ENCODE measurements at regions not wholly inside any gene's neighbourhood (a gene's known extent, or its start where the extent isn't known, plus 50 kb on each side); places are given as distances from the start of the nearest gene placed in this dataset.
A peak's percentile ranks its signal among the peaks of the same experiment; 100 is the strongest.

DNA sequence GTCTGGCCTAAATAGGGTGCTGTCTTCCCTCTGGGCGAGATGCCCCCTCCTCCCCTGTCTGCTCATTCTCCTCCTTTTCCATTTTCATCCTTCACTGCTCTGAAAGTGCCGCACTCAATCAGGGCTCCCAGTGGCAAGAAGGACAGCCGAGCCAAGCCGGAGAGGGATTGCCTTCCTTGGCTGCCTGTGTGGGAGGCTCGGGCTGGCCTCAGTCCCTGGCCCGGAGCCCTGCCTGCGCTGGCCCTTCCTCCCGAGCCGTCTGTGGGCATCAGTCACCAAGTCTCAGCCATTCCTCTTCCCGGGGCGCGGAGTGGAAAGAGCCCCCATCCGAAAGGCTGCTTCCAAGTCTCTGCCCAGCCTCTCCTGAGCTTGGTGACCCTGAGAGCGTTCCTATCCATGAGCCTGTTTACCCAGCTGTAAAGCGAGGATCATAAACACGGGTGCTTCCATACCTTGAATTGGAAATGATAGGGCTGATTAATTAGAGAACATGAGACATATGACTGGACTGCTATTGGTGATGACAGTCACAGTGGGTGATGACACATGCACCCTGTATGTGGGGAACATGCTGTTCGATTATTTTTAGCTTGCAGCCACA lies 59.1 kb upstream of the TLE3 start:
- peak; percentile 55 to 56 for DNase-seq
- H3K4me1 ChIP-seq: peaks cover 27 to 74% (median 48%) of the 10 kb centered on the region in 4 donors

DNA sequence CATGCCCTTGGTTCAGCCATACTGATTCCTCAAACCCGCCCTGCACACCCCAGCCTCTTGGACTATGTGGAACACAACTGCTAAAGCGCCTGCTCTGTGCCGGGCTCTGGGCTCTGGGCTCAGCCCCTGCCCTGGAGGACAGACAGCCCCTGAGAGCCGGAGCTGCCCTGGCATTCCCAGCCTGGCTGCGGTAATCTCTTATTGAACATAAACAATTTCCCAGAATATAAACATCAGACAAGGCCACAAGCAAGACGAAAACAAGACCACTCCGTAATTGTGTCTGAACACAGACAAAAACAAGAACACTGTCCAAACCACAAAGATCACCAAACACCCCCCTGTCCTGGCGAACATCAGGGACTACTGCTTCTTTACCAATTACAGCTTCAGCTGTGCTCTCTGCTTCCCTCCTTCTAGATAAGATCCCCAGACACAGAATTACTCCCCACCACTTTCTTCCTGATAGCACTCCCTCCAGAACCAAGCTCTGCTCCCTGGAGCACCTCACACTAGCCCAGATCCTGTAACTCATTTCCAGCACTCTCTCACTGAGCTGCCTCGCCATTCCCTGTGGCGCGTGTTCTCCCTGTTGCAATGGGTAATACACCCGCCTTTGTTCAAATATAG lies 57.1 kb upstream of the TLE3 start:
- intact Hi-C loops (cut with DNase I; ENCODE audit: low total_unique reads): no loop called here
- TF ChIP-seq POLR2AphosphoS5 (IDR thresholded peaks at IDR 0.05): no peak
- TF ChIP-seq EP300 (IDR thresholded peaks at IDR 0.05): no peak
- no peak for TF ChIP-seq POLR2A (IDR thresholded peaks at IDR 0.05)
- TF ChIP-seq, protein P1, sequence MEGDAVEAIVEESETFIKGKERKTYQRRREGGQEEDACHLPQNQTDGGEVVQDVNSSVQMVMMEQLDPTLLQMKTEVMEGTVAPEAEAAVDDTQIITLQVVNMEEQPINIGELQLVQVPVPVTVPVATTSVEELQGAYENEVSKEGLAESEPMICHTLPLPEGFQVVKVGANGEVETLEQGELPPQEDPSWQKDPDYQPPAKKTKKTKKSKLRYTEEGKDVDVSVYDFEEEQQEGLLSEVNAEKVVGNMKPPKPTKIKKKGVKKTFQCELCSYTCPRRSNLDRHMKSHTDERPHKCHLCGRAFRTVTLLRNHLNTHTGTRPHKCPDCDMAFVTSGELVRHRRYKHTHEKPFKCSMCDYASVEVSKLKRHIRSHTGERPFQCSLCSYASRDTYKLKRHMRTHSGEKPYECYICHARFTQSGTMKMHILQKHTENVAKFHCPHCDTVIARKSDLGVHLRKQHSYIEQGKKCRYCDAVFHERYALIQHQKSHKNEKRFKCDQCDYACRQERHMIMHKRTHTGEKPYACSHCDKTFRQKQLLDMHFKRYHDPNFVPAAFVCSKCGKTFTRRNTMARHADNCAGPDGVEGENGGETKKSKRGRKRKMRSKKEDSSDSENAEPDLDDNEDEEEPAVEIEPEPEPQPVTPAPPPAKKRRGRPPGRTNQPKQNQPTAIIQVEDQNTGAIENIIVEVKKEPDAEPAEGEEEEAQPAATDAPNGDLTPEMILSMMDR (IDR thresholded peaks at IDR 0.05): no peak
- Histone ChIP-seq H3K27me3 (no peaks in the 10 kb centered on the region), H3K4me3 (no peak overlapping the region), H3K27ac (peak overlapping the region in 4 of 5 donors; percentile 7 to 62 (median 28)), H3K4me1 (peaks cover 18 to 61% (median 37%) of the 10 kb centered on the region in 4 donors), H3K36me3 (no peaks in the 10 kb centered on the region), H3K9me3 (no peaks in the 10 kb centered on the region)
- WGBS, 5 donors: 74 to 83% (median 75%) methylated on average over 12 of the region's 12 CpGs
- DNase-seq: peak in 1 of 2 donors; percentile 52

More for the DNA sequence above, 59.1 kb upstream of the TLE3 start:
- 42 to 57% (median 55%) methylated on average over 17 of the region's 17 CpGs for WGBS, 5 donors
- intact Hi-C loops (cut with DNase I; ENCODE audit: low total_unique reads): no loop called here
- no peaks in the 10 kb centered on the region for H3K27me3 ChIP-seq
- H3K4me3 ChIP-seq: no peak overlapping the region
- no peaks in the 10 kb centered on the region for H3K9me3 ChIP-seq
- H3K36me3 ChIP-seq: no peaks in the 10 kb centered on the region
- no peak overlapping the region for H3K27ac ChIP-seq
- TF ChIP-seq POLR2AphosphoS5 (IDR thresholded peaks at IDR 0.05) (no peak), EP300 (IDR thresholded peaks at IDR 0.05) (no peak), POLR2A (IDR thresholded peaks at IDR 0.05) (no peak)
- TF ChIP-seq, protein P1 (IDR thresholded peaks at IDR 0.05): no peak

DNA sequence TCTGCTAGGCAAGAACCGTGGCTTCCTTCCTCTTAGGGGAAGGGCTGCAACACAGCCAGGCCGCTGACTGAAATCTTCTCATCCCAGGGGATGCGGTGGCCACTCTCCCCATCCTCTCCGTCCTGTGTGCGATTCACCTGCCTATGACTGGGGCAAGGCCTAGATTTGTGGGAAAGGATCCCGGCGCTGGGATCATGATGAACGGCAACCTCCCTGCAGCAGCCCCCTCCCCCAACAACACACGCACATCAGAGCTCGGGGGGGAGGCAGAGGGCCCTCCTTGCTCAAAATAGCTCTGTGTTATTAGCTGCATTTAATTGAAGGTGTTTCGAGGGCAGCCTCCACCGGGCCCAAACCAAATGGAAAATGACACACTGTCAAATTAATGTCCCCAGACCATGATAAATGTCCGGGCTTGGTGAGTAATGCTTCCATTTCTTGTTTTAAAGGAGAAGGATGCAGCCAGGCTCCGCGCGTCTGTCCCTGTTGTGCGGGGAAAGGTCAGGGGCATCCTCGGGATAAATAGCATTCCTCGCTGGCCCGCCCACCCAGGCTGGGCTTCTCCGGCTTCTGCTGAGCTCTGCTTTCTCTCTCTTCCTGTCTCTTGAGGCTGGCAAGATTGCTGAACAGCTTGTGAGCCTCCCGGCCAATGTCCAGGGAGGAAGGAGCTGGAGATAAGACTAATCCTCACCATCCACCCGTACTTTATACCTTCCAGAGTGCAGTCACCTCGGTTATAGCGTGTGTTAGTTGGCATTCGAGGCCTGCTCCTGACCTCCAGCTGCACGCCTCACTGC lies 56.4 kb upstream of the TLE3 start:
- H3K4me3 ChIP-seq: no peak overlapping the region
- no peak for TF ChIP-seq POLR2A (IDR thresholded peaks at IDR 0.05)
- no peak for TF ChIP-seq POLR2AphosphoS5 (IDR thresholded peaks at IDR 0.05)
- TF ChIP-seq, protein P1 (IDR thresholded peaks at IDR 0.05): no peak
- TF ChIP-seq EP300 (IDR thresholded peaks at IDR 0.05): no peak
- intact Hi-C loops (cut with DNase I; ENCODE audit: low total_unique reads): no loop called here
- no peaks in the 10 kb centered on the region for H3K9me3 ChIP-seq
- 57 to 72% (median 69%) methylated on average over 24 to 27 of the region's 27 CpGs for WGBS, 5 donors
- DNase-seq: peak in 1 of 2 donors; percentile 78
- no peaks in the 10 kb centered on the region for H3K27me3 ChIP-seq
- peak overlapping the region in 4 of 5 donors; percentile 7 to 62 (median 28) for H3K27ac ChIP-seq
- H3K36me3 ChIP-seq: no peaks in the 10 kb centered on the region
- peaks cover 14 to 54% (median 30%) of the 10 kb centered on the region in 4 donors for H3K4me1 ChIP-seq

DNA sequence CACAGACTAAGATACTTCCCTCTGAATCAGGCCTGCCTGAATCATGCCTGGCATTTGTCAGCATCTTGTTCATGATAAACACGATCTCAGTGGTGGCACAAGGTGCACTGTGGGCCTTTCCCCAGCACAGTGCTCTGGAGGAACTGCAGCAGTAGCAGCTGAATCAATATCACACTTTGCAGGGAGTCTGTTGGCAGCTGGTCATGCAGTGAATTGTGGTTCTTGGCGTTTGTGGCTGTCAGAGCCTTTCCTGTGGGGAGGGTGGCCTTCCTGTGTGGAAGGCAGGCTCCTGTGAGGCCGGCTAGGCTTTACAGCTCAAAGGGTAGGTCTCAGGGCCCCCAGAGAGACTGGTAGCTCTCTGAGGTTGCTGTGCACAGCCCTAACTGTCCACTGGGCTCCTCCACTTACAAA lies 54.4 kb upstream of the TLE3 start:
- peaks cover 14 to 49% (median 30%) of the 10 kb centered on the region in 4 donors for H3K4me1 ChIP-seq
- TF ChIP-seq POLR2AphosphoS5 (IDR thresholded peaks at IDR 0.05) (peak in 1 of 3 donors; percentile 66), EP300 (IDR thresholded peaks at IDR 0.05) (no peak), POLR2A (IDR thresholded peaks at IDR 0.05) (no peak)
- TF ChIP-seq, protein P1 (IDR thresholded peaks at IDR 0.05): no peak
- peak; percentile 71 to 75 for DNase-seq
- no peak overlapping the region for H3K4me3 ChIP-seq
- H3K9me3 ChIP-seq: no peaks in the 10 kb centered on the region
- no peaks in the 10 kb centered on the region for H3K36me3 ChIP-seq
- no peaks in the 10 kb centered on the region for H3K27me3 ChIP-seq
- H3K27ac ChIP-seq: peak overlapping the region in 2 of 5 donors; percentile 6 to 40
- intact Hi-C loops (cut with DNase I; ENCODE audit: low total_unique reads): no loop called here
- 14 to 31% (median 18%) methylated on average over 3 of the region's 3 CpGs for WGBS, 5 donors

All from stomach (tissue), 8 donors.